A204.1 (cell line): ENCODE measurements at regions not wholly inside any gene's neighbourhood (a gene's known extent, or its start where the extent isn't known, plus 50 kb on each side); places are given as distances from the start of the nearest gene placed in this dataset.
A peak's percentile ranks its signal among the peaks of the same experiment; 100 is the strongest.
"Not testable (repeated sequence)": the region's sequence is repeated elsewhere in the genome, so short reads cannot be mapped to it uniquely, and the experiment has no call there.

Experiments used
- FAIRE-seq: peaks from 2 replicates; lab custom pipeline; 2012; peaks lifted over from hg19 to GRCh38; lab: Jason Lieb, UNC

- no peak for FAIRE-seq
These were observed 702.9 kb upstream of the PCDH9 start for GRCh38 chr13:67932991-67933390.

GRCh38 chr13:67917291-67917987, 687.3 kb upstream of the PCDH9 start:
- no peak for FAIRE-seq

GRCh38 chr13:67916650-67917049, 686.5 kb upstream of the PCDH9 start:
- no peak for FAIRE-seq

- no peak for FAIRE-seq
These were observed 684.4 kb upstream of the PCDH9 start for GRCh38 chr13:67914535-67914934.

- FAIRE-seq = not testable (repeated sequence)
These were observed 672.8 kb upstream of the PCDH9 start for GRCh38 chr13:67902960-67903359.

GRCh38 chr13:67880916-67881315, 650.8 kb upstream of the PCDH9 start:
- FAIRE-seq = no peak

- no peak for FAIRE-seq
These were observed 648.2 kb upstream of the PCDH9 start for GRCh38 chr13:67878376-67878775.

GRCh38 chr13:67877031-67877430, 646.9 kb upstream of the PCDH9 start:
- FAIRE-seq = no peak

GRCh38 chr13:67867206-67867605, 637.1 kb upstream of the PCDH9 start:
- FAIRE-seq = no peak

- no peak for FAIRE-seq
These were observed 630.2 kb upstream of the PCDH9 start for GRCh38 chr13:67860315-67860714.

GRCh38 chr13:67859904-67860303, 629.8 kb upstream of the PCDH9 start:
- no peak for FAIRE-seq

GRCh38 chr13:67857581-67858310, 627.6 kb upstream of the PCDH9 start:
- no peak for FAIRE-seq

GRCh38 chr13:67856955-67857354, 626.8 kb upstream of the PCDH9 start:
- FAIRE-seq = no peak

- FAIRE-seq = no peak
These were observed 625.7 kb upstream of the PCDH9 start for GRCh38 chr13:67855741-67856238.

GRCh38 chr13:67854990-67855389, 624.9 kb upstream of the PCDH9 start:
- FAIRE-seq = no peak

GRCh38 chr13:67844574-67844973, 614.4 kb upstream of the PCDH9 start:
- FAIRE-seq = no peak

GRCh38 chr13:67841071-67841470, 610.9 kb upstream of the PCDH9 start:
- FAIRE-seq = no peak

- FAIRE-seq = peak; percentile 52
These were observed 603.4 kb upstream of the PCDH9 start for GRCh38 chr13:67833564-67833963.

- no peak for FAIRE-seq
These were observed 599.5 kb upstream of the PCDH9 start for GRCh38 chr13:67829641-67830040.

GRCh38 chr13:67827992-67828391, 597.9 kb upstream of the PCDH9 start:
- FAIRE-seq = no peak

GRCh38 chr13:67821606-67822005, 591.5 kb upstream of the PCDH9 start:
- no peak for FAIRE-seq

GRCh38 chr13:67806796-67807195, 576.7 kb upstream of the PCDH9 start:
- FAIRE-seq = no peak

GRCh38 chr13:67803118-67803517, 573.0 kb upstream of the PCDH9 start:
- no peak for FAIRE-seq
